ENCODE measurements at regions not wholly inside any gene's neighbourhood (a gene's known extent, or its start where the extent isn't known, plus 50 kb on each side); places are given as distances from the start of the nearest gene placed in this dataset.
A peak's percentile ranks its signal among the peaks of the same experiment; 100 is the strongest.

GRCh38 chr15:38186507-38186906, 66.1 kb upstream of the SPRED1 start:
- H3K4me2 ChIP-seq, result no peak overlapping the region
- H3K79me2 ChIP-seq, result no peaks in the 10 kb centered on the region
- no peaks in the 10 kb centered on the region for H3K27me3 ChIP-seq
- H3K36me3 ChIP-seq (replicated peaks; ENCODE audit: insufficient read depth, low read depth), result no peaks in the 10 kb centered on the region
- no peak overlapping the region for H3K4me3 ChIP-seq
- H2AFZ ChIP-seq, result no peak overlapping the region
- H4K20me1 ChIP-seq (ENCODE audit: insufficient read depth, poor library complexity, severe bottlenecking), result no peaks in the 10 kb centered on the region
- no peaks in the 10 kb centered on the region for H3K4me1 ChIP-seq (ENCODE audit: insufficient read depth)
- no peak for DNase-seq (ENCODE audit: low spot score)
- WGBS (ENCODE audit: low lambda C conversion rate, missing lambda C conversion rate), result 87% methylated on average over 3 of the region's 3 CpGs
- TF ChIP-seq CTCF (IDR thresholded peaks at IDR 0.05; ENCODE audit: poor library complexity) (no peak), EZH2 (IDR thresholded peaks at IDR 0.05; ENCODE audit: borderline replicate concordance) (no peak), EZH2phosphoT487 (IDR thresholded peaks at IDR 0.05; ENCODE audit: low read depth, severe bottlenecking, unreplicated experiment) (no peak)
- no peak overlapping the region for H3K27ac ChIP-seq
- H3K9me3 ChIP-seq (ENCODE audit: low read depth), result no peaks in the 10 kb centered on the region
- no peaks in the 10 kb centered on the region for H3K9me2 ChIP-seq (replicated peaks; ENCODE audit: insufficient read depth)

- H3K9me3 ChIP-seq (ENCODE audit: low read depth), result no peaks in the 10 kb centered on the region
- TF ChIP-seq EZH2phosphoT487 (IDR thresholded peaks at IDR 0.05; ENCODE audit: low read depth, severe bottlenecking, unreplicated experiment), result no peak
- TF ChIP-seq CTCF (IDR thresholded peaks at IDR 0.05; ENCODE audit: poor library complexity), result no peak
- no peak for TF ChIP-seq EZH2 (IDR thresholded peaks at IDR 0.05; ENCODE audit: borderline replicate concordance)
- no peaks in the 10 kb centered on the region for H4K20me1 ChIP-seq (ENCODE audit: insufficient read depth, poor library complexity, severe bottlenecking)
- no peak for DNase-seq (ENCODE audit: low spot score)
- H3K27me3 ChIP-seq, result no peaks in the 10 kb centered on the region
- H3K9me2 ChIP-seq (replicated peaks; ENCODE audit: insufficient read depth), result no peaks in the 10 kb centered on the region
- H3K4me1 ChIP-seq (ENCODE audit: insufficient read depth), result no peaks in the 10 kb centered on the region
- 66% methylated on average over 7 of the region's 7 CpGs for WGBS (ENCODE audit: low lambda C conversion rate, missing lambda C conversion rate)
- no peaks in the 10 kb centered on the region for H3K79me2 ChIP-seq
- no peak overlapping the region for H3K4me3 ChIP-seq
- peak overlapping the region; percentile 32 for H3K4me2 ChIP-seq
- peak overlapping the region; percentile 47 for H3K27ac ChIP-seq
- no peaks in the 10 kb centered on the region for H3K36me3 ChIP-seq (replicated peaks; ENCODE audit: insufficient read depth, low read depth)
- peak overlapping the region; percentile 42 for H2AFZ ChIP-seq
Observed at GRCh38 chr15:38187630-38188313, 64.9 kb upstream of the SPRED1 start.

GRCh38 chr15:38189671-38190295, 62.9 kb upstream of the SPRED1 start:
- Histone ChIP-seq H3K9me3 (ENCODE audit: low read depth) (no peaks in the 10 kb centered on the region), H3K4me1 (ENCODE audit: insufficient read depth) (no peaks in the 10 kb centered on the region), H3K36me3 (replicated peaks; ENCODE audit: insufficient read depth, low read depth) (no peaks in the 10 kb centered on the region), H3K79me2 (no peaks in the 10 kb centered on the region), H4K20me1 (ENCODE audit: insufficient read depth, poor library complexity, severe bottlenecking) (no peaks in the 10 kb centered on the region), H3K27ac (no peak overlapping the region), H3K4me2 (no peak overlapping the region), H3K4me3 (no peak overlapping the region), H3K9me2 (replicated peaks; ENCODE audit: insufficient read depth) (no peaks in the 10 kb centered on the region), H3K27me3 (no peaks in the 10 kb centered on the region), H2AFZ (no peak overlapping the region)
- WGBS (ENCODE audit: low lambda C conversion rate, missing lambda C conversion rate), result 78% methylated on average over 5 of the region's 5 CpGs
- TF ChIP-seq EZH2phosphoT487 (IDR thresholded peaks at IDR 0.05; ENCODE audit: low read depth, severe bottlenecking, unreplicated experiment) (no peak), EZH2 (IDR thresholded peaks at IDR 0.05; ENCODE audit: borderline replicate concordance) (no peak), CTCF (IDR thresholded peaks at IDR 0.05; ENCODE audit: poor library complexity) (no peak)
- DNase-seq (ENCODE audit: low spot score), result no peak
